ENCODE measurements at regions not wholly inside any gene's neighbourhood (a gene's known extent, or its start where the extent isn't known, plus 50 kb on each side); places are given as distances from the start of the nearest gene placed in this dataset.

DNA sequence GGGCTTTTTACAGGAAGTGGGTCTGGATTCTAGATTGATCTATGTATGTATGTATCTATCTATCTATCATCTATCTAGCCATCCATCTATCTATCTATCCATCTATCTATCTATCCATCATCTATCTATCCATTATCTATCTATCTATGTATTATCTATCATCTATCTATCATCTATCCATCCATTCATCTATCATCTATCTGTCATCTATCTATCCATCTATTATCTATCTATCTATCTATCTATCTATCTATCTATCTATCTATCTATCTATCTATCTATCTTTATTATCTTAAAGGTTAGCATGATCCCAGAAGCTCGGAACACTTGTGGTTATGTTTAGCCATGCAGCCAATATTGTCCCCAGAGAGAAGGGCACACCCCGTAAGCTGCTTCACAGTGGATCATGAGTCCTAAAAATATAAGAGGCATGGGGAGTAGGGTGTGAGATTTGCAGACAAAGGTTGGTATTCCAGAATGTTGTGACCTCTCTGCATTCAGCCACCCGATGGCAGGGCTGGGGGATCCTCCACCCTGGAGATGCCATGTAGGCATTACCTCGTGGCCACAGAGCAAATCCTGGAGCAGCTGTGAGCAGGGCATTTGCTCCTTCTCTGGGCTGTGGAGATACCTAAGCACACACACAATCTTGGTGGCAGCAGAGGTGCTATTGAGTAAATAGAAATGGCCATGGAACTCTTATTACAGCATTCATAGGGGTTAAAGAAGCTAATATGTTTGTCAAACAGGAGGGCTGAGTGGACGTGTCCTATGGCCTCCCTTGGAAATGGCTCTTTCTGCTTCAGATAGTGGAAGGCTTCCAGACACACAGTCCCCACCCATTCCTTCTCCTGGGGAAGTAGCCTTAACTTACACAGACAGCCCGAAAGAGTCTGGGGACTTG is 310.0 kb upstream of the TSHZ3 start:
- TF ChIP-seq, protein P1, sequence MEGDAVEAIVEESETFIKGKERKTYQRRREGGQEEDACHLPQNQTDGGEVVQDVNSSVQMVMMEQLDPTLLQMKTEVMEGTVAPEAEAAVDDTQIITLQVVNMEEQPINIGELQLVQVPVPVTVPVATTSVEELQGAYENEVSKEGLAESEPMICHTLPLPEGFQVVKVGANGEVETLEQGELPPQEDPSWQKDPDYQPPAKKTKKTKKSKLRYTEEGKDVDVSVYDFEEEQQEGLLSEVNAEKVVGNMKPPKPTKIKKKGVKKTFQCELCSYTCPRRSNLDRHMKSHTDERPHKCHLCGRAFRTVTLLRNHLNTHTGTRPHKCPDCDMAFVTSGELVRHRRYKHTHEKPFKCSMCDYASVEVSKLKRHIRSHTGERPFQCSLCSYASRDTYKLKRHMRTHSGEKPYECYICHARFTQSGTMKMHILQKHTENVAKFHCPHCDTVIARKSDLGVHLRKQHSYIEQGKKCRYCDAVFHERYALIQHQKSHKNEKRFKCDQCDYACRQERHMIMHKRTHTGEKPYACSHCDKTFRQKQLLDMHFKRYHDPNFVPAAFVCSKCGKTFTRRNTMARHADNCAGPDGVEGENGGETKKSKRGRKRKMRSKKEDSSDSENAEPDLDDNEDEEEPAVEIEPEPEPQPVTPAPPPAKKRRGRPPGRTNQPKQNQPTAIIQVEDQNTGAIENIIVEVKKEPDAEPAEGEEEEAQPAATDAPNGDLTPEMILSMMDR (IDR thresholded peaks at IDR 0.05) = no peak
- TF ChIP-seq POLR2AphosphoS5 (IDR thresholded peaks at IDR 0.05) (no peak), POLR2A (IDR thresholded peaks at IDR 0.05) (no peak)

Measured in transverse colon (tissue), 4 donors.